Ectodermal cell (in vitro differentiated cells): ENCODE measurements at regions not wholly inside any gene's neighbourhood (a gene's known extent, or its start where the extent isn't known, plus 50 kb on each side); places are given as distances from the start of the nearest gene placed in this dataset.

ENCODE experiments used
- H3K27ac ChIP-seq: 2 replicates; pipeline ENCODE4 v1.7.0; 2013; ENCODE audit warnings: mild to moderate bottlenecking, low read depth, low read length; ENCODE audit not compliant: insufficient read depth, poor library complexity, severe bottlenecking
- H3K27me3 ChIP-seq: 2 replicates; pipeline ENCODE4 v1.7.0; 2013; ENCODE audit warnings: mild to moderate bottlenecking, low read length; ENCODE audit not compliant: insufficient read depth, control insufficient read depth, poor library complexity, severe bottlenecking
- H3K36me3 ChIP-seq: one replicate; pipeline ENCODE4 v1.7.0; 2013; ENCODE audit warnings: low read length; ENCODE audit not compliant: control insufficient read depth, insufficient read depth
- H3K4me1 ChIP-seq: one replicate; pipeline ENCODE4 v1.7.0; 2013; ENCODE audit warnings: low read length; ENCODE audit not compliant: control insufficient read depth, insufficient read depth
- H3K4me3 ChIP-seq: 2 replicates; pipeline ENCODE4 v1.7.0; 2013; ENCODE audit warnings: low read depth, low read length, control low read depth; ENCODE audit not compliant: insufficient read depth
- H3K9me3 ChIP-seq: 2 replicates; pipeline ENCODE4 v1.7.0; 2013; ENCODE audit warnings: mild to moderate bottlenecking, low read length, moderate library complexity; ENCODE audit not compliant: control insufficient read depth
- WGBS, 2 experiments: methylation state at CpG; one replicate each; pipeline ENCODE4 v1.1.7; 2013; ENCODE audit warnings: missing lambda C conversion rate in 2 of 2; 5-methylcytosine and 5-hydroxymethylcytosine counted together

DNA sequence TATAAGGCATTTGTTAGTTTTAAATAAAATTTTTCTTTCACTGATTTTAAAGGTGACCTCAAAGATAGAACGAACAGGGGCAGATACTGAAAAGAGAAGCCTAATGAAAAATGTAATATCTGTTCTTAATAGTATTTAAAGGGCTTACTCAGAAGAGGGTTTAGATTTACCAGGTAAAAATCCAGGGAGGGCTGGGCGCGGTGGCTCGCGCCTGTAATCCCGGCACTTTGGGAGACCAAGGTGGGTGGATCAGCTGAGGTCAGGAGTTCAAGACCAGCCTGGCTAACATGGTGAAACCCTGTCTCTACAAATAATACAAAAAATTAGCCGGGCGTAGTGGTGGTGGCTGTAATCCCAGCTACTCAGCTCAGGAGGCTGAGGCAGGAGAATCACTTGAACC is 108.3 kb upstream of the CNTNAP2 start:
- WGBS, 2 experiments = 86 to 94% methylated on average over 7 to 8 of the region's 8 CpGs
- Histone ChIP-seq H3K36me3 (no peaks in the 10 kb centered on the region), H3K4me3 (no peak overlapping the region), H3K27ac (no peak overlapping the region), H3K27me3 (no peaks in the 10 kb centered on the region), H3K9me3 (no peaks in the 10 kb centered on the region), H3K4me1 (no peaks in the 10 kb centered on the region)

GRCh38 chr7:146004805-146005204 is 111.8 kb upstream of the CNTNAP2 start:
- no peaks in the 10 kb centered on the region for H3K4me1 ChIP-seq
- no peak overlapping the region for H3K4me3 ChIP-seq
- no peaks in the 10 kb centered on the region for H3K36me3 ChIP-seq
- no peak overlapping the region for H3K27ac ChIP-seq
- H3K27me3 ChIP-seq = no peaks in the 10 kb centered on the region
- 90 to 96% methylated on average over 2 of the region's 2 CpGs for WGBS, 2 experiments
- no peaks in the 10 kb centered on the region for H3K9me3 ChIP-seq

DNA sequence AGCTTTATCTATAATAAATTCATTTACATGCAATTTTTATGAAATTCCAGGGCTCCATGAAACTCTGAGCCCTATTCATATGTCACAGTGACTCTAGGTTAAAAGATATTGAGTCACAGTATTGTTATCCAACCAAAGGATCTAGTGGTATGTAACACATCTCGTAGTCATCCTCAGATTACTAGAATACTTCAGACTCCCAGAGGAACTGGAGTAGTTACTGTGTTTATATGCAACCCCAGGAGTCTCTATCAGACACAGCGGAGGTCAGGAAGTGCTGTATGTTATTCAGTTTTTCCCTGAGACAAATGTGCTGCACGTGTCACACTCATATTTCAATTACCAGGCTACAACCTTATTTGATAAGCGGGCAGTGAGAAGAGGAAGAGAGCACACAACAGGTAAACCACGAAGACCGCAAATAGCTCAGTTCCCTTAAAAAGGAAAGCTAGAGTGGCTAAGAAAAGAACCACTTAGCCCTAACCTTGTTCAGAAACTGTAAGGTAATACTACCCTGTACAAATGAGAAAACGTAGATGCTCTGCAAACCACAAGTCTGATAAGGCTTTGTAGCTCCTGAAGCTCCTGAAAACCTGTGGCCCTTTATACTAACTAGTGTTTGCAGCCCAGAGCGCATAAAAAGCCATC is 114.0 kb upstream of the CNTNAP2 start:
- Histone ChIP-seq H3K9me3 (no peaks in the 10 kb centered on the region), H3K4me3 (no peak overlapping the region), H3K27ac (no peak overlapping the region), H3K36me3 (no peaks in the 10 kb centered on the region), H3K27me3 (no peaks in the 10 kb centered on the region), H3K4me1 (no peaks in the 10 kb centered on the region)
- 91 to 93% methylated on average over 7 to 8 of the region's 8 CpGs for WGBS, 2 experiments

GRCh38 chr7:146002008-146002407 is 114.6 kb upstream of the CNTNAP2 start:
- no peak overlapping the region for H3K27ac ChIP-seq

DNA sequence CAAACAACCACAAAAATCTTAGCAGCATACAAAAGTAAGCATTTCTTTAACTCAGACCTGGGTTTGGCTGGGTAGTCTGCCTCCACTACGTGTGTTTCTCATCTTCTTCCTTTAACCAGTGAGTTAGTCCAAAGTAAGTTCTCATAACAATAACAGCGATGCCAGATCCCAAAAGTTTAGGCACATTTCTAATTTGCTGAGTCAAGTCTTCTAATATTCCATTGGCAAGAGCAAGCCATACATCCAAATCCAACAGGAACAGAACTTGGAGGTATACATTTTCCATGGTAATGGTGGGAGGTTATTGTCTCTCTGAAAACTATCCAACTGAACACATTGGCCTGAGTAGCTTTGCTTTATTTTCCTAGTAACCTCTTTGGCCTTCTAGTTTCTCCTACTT is 115.7 kb upstream of the CNTNAP2 start:
- no peak overlapping the region for H3K4me3 ChIP-seq
- H3K4me1 ChIP-seq = no peaks in the 10 kb centered on the region
- no peaks in the 10 kb centered on the region for H3K27me3 ChIP-seq
- no peaks in the 10 kb centered on the region for H3K36me3 ChIP-seq
- H3K9me3 ChIP-seq = no peaks in the 10 kb centered on the region
- no peak overlapping the region for H3K27ac ChIP-seq
- 90 to 91% methylated on average over 2 of the region's 2 CpGs for WGBS, 2 experiments

More at GRCh38 chr7:146002008-146002407, 114.6 kb upstream of the CNTNAP2 start:
- Histone ChIP-seq H3K4me1 (no peaks in the 10 kb centered on the region), H3K36me3 (no peaks in the 10 kb centered on the region), H3K27me3 (no peaks in the 10 kb centered on the region), H3K4me3 (no peak overlapping the region), H3K9me3 (no peaks in the 10 kb centered on the region)

DNA sequence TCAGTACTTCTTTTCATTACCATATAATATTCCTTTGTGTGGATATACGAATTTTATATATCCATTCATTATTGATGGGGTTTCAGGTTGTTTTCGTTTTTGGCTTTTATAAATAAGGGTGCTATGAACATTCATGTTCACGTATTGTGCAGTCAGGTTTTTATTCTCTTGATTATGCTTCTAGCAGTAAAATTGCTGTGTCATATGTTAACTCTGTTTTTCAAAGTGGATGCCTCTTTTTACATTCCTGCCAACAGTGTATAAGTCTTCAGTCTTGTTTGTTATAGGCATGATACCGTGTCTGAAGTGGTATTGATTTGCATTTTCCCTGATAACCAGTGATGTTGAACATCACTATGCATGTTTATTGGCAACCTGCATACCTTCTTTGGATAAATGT is 127.1 kb upstream of the CNTNAP2 start:
- no peaks in the 10 kb centered on the region for H3K36me3 ChIP-seq
- 92 to 95% methylated on average over 3 to 4 of the region's 4 CpGs for WGBS, 2 experiments
- H3K27ac ChIP-seq = no peak overlapping the region
- H3K9me3 ChIP-seq = no peaks in the 10 kb centered on the region
- H3K4me1 ChIP-seq = no peaks in the 10 kb centered on the region
- no peaks in the 10 kb centered on the region for H3K27me3 ChIP-seq
- H3K4me3 ChIP-seq = no peak overlapping the region

DNA sequence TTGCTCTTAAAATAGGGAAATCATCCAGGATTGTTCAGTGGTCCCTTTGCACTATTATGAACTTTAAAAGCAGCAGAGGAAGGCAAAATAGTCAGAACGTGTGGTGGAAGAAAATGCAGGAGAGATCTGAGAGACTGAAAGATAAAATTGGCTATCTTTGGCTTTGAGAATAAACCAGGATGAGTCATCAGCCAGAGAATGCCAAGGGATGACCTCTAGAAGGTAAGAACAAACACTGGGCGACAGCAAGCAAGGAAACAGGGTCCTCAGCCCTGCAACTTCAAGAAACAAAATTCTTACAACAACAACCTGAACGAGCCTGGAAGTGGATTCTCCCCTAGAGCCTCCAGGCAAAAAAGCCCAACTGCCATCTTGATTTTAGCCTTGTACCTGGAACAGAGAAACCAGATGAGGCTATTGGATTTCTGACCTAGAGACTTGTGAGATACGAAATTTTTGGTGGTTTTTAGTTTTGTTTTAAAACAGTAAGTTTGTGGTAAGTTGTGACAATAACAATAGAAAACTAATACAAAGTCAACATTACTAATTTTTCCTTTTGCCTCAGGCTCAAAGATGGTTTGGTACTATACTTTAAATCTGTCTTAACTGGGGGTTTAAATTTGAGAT is 130.2 kb upstream of the CNTNAP2 start:
- no peak overlapping the region for H3K4me3 ChIP-seq
- 78 to 84% methylated on average over 4 of the region's 4 CpGs for WGBS, 2 experiments
- H3K36me3 ChIP-seq = no peaks in the 10 kb centered on the region
- H3K4me1 ChIP-seq = no peaks in the 10 kb centered on the region
- no peak overlapping the region for H3K27ac ChIP-seq
- H3K27me3 ChIP-seq = no peaks in the 10 kb centered on the region
- no peaks in the 10 kb centered on the region for H3K9me3 ChIP-seq

- Histone ChIP-seq H3K27me3 (no peaks in the 10 kb centered on the region), H3K4me1 (no peaks in the 10 kb centered on the region), H3K9me3 (no peaks in the 10 kb centered on the region), H3K36me3 (no peaks in the 10 kb centered on the region), H3K27ac (no peak overlapping the region), H3K4me3 (no peak overlapping the region)
- 86 to 100% methylated on average over 1 of the region's 1 CpG for WGBS, 2 experiments
Measured at GRCh38 chr7:145978769-145979168, 137.8 kb upstream of the CNTNAP2 start.

GRCh38 chr7:145959981-145960380 is 156.6 kb upstream of the CNTNAP2 start:
- Histone ChIP-seq H3K27me3 (no peaks in the 10 kb centered on the region), H3K4me1 (no peaks in the 10 kb centered on the region), H3K36me3 (no peaks in the 10 kb centered on the region), H3K9me3 (no peaks in the 10 kb centered on the region), H3K4me3 (no peak overlapping the region), H3K27ac (no peak overlapping the region)
- WGBS, 2 experiments = 86 to 93% methylated on average over 4 of the region's 4 CpGs

DNA sequence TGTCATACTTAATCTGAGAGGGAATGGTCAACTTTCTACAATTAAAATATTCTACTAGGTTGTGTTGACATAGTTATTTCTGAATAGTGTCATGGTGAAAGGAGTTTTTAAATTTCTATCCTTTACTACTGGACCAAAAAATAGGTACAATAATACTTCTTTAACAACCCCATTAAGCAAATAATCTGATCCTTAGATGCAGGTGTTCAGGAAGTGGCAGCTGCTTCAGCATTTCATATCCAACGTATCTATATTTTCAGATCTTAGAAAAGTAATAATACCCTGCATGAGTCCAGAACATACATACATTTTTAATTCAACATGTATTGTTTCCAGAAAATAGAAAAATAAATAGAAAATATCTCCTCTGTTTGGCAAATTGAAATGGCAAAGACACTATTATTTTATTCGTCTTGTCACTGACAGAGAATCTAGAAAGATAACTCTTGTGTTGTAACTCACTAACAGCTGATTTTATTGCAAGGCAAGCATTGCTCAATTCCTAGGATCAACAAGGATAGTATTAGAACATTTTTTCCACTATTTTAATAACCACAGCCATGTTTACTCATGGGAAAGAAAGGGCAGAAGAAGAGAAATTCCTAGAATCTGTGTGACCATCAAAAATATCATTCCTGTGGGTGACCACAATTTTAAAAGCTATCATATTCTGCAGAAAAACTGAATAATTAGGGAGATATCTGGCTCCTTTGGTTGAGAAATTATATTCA is 159.3 kb upstream of the CNTNAP2 start:
- Histone ChIP-seq H3K36me3 (no peaks in the 10 kb centered on the region), H3K9me3 (no peaks in the 10 kb centered on the region), H3K27me3 (no peaks in the 10 kb centered on the region), H3K4me3 (no peak overlapping the region), H3K4me1 (no peaks in the 10 kb centered on the region), H3K27ac (no peak overlapping the region)
- 96 to 97% methylated on average over 2 of the region's 2 CpGs for WGBS, 2 experiments
